GM18520 (cell line): ENCODE measurements at regions not wholly inside any gene's neighbourhood (a gene's known extent, or its start where the extent isn't known, plus 50 kb on each side); places are given as distances from the start of the nearest gene placed in this dataset.

ENCODE experiments used
- ATAC-seq: cut with Tn5 transposase; IDR thresholded peaks from one replicate; pipeline ENCODE4 v1.9.1; 2021; ENCODE audit not compliant: unreplicated experiment

DNA sequence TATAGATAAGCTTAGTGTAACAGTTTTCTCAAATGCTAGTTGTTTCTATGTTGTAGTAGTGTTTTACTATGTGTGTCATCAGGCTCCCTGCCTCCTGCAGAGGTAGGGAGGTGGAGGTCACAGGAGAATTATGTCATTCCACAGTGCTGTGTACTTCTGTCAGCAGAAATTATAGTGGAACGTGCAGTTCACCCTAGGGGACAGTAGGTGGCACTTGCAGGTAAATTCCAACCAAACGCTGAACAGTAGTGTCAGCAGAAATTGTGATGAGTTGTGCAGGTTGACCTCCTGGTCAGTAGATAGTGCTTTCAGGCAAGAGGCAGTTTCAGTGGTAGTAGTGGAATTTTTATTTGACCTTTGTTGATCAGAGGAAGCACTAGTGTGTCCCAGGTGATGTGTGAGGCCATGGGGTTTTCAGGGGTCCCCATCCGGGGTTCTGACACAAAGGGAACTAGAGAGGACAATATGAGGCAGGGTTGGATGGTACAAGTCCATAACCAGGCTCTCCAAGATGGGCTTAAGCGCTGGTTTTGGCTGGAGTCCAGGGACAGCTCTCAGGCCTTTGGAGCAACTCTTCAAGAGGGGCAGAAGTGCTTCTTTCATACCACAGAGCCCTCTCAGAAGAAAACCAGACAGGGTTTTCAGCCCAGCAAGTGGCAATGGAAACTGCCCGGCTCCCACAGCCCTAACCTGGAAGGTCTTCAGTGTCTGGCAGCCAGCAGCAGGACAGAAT, 402.9 kb downstream of the CYLC2 start:
- peak; percentile 99 for ATAC-seq

DNA sequence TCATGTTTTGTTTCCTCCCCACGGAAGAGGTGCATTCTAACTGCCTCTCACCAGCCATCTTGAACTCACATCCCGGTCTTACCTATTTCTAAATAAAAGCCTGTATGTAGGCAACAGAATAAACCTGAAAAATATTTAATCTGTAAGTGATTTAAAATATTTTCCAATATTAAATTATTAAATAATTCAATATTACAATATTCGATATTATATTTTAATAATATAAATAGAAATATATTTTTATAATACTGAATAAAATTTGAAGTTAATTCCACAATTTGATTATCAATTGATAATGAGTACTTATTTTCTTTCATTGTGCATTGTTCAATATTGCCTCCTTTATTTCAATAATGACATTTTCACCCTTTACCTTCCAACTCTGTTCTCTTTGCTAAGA, 404.4 kb downstream of the CYLC2 start:
- no peak for ATAC-seq

DNA sequence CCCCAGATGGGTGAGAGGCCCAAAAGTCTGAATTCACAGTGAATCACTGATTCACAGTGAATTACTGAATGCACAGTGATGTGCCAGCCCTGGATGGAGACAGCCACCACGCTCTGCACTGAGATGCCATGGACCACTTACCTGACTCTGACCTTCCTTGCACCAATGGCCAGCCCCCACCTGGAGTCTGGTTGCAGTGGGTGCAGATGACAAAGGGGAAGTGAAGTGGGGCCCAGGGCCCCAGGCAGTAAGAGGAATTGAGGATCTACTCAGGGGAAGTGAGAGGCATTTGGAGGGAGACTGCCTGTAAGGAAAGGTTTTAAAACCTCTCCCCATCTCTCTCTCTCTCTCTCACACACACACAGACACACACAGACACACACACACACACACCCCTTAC, 412.1 kb downstream of the CYLC2 start:
- ATAC-seq = no peak

DNA sequence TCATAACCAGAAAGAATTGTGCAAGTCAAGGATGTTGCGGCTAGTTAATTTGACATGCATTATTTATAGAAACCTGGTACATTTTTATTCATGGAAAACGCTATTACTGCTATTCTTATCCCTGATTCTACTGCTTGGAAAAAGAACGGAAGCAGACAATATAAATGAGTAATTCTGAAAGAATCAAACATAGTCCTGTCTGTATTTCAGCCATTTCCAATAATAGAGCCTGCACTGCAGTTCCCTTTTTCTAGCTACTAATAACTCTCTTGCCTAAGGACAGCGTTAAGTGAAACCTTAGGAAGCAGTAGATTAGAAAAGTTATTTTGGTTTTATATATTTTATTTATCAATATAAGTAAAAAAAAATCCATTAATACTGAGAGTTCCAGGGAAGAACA, 414.9 kb downstream of the CYLC2 start:
- no peak for ATAC-seq

DNA sequence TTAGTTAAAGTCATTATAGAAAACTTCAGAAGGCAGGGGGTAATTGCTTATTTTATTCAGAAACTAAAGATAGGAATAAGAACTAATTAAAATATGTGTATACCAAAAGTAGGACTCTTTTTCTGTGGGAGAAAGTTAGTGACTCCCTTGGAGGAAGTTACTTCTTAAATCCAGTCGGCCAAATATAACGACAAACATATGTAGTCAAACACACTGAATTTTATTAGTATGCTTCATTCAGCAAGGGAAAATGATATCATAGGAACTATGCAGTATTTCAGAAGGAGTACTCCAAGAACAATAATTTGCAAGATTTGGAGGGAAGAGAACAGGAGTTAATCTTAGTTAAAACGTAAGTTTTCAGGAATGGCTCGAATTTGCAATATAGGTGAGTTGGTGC, 432.6 kb downstream of the CYLC2 start:
- no peak for ATAC-seq

DNA sequence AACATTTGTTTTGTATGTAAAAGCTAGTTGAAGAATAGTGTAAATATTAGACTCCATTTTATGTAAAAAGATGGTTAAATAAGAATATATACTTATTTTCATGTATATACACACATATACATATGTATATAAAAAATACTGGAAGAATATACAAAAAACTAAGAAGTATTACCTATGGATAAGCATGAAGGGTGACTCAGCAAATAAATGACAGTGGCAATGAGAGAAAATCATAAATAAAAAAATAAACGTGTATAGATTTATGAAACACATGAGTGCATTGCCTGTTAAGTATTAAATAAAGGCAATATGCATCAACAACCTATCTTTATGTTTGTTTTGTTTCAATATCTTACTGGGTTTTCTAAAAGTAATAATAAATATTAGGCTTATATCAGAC, 435.3 kb downstream of the CYLC2 start:
- ATAC-seq = no peak

DNA sequence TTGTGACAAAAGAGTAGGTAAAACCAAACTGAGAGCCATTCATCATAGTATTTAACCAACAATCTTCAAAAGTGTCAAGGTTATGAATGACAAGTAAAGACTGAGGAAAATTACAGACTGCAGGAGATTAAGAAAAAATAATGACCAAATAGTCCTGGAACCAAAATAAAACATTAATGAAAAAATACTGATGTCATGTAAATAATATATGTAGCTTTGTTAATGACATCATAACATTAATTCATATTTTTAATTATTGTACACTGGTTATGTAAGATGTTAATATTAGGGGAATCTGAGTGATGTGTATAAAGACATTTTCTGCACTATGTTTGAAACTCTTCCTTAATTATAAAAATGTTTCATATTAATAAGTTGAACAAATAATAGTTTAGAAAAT, 436.7 kb downstream of the CYLC2 start:
- no peak for ATAC-seq

DNA sequence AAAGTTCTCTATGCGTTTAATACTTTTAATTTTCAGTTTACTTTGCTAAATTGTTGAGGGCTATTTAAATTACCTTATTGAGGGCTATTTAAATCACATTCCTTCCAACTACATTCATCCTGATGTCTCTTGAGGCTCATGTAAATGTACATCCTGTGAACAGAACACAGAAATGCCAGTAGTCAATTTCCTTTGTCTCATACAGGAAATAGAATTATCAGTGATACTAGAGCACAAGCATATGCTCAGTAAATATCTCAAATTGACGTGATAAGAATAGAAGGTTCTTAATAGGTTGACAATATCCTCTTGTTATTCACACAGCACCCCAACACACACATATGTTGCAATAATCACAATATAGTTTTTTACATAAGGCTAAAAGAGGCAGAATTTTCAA, 449.0 kb downstream of the CYLC2 start:
- ATAC-seq = no peak

DNA sequence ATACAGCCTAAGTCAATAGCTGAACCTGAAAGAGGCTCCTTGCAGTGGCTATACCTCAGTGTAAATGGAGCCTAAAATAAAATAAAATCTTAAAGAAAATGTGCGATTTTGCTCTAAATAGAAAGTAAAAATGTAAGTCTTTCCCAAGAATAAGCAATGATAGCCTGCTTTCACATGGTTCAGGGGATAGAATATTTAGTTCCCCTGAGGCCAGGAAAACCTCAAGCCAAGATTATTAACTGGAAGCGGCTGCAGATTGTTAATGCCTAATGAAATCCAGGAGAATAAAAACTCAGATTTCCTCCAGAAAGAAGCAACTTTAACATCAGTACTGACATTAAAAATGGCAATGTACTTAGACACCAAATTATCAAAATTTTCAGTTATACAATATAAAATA, 463.7 kb downstream of the CYLC2 start:
- ATAC-seq = no peak

DNA sequence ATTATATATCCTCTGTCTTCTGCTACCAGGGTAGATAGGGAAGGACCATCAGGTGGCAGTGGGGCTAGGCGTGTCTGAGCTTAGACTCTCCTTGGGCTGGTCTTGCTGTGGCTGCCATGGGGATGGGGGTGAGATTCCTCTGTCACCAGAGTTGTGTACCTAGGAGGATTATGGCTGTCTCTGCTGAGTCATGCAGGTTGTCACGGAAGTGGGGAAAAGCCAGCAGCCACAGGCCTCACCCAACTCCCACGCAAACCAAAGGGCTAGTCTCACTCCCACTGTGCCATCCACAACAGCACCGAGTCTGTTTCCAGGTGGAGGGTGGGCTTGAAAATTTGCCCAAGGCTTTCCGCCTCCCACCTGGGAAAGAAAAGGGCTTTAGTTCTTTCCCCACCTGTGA, 476.1 kb downstream of the CYLC2 start:
- ATAC-seq = no peak

DNA sequence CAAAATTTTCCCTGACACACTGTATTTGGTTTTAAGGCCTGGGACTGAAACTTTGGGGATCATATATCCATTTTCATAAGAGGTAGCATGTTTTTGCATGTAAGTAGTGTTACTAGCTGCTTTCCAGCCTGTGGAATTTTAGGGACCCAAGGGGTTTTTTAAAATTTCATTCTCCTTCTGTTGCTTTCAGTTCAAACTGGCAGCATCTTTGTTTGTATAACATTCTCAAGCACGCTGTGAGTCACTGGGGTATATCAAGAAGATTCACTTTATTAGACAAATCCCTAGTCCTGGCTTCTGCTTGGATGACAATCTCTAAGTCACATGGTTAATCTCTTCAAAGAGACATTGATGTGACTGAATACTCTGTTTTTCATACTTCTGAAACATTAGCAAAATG, 479.0 kb downstream of the CYLC2 start:
- ATAC-seq = no peak

DNA sequence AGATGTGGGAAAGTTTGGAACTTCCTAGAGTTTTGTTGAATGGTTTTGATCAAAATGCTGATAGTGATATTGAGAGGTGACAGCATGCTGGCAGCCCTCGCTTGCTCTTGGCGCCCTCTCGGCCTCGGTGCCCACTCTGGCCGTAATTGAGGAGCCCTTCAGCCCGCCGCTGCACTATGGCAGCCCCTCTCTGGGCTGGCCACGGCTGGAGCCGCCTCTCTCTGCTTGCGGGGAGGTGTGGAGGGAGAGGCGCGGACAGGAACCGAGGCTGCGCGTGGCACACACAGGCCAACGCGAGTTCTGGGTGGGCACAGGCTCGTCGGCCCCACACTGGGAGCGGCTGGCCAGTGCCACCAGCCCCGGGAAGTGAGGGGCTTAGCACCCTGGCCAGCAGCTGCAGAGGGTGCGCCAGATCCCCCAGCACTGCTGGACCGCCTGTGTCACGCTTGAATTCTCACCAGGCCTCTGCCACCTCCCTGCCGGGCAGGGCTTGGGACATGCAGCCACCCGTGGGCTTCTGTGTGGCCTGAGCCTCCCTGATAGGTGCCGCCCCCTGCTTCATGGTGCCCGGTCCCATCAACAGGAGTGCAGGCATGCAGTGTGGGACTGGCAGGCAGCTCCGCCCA, 488.5 kb downstream of the CYLC2 start:
- ATAC-seq = no peak

DNA sequence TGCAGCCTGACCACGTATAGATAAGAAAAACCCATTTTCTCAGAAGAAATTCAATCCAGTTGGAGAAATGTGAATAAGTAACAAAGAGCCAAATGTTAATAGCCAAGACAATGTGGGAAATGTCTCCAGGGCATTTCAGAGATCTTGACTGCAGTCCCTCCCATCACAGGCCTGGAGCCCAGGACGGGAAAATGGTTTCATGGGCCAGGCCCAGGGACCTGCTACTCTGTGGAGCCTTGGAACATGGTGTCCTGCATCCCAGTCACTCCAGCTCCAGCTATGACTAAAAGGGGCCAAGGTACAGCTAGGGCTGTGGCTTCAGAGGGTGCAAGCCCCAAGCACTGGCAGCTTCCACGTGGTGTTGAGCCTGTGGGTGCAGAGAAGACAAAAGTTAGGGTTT, 490.0 kb downstream of the CYLC2 start:
- ATAC-seq = no peak

DNA sequence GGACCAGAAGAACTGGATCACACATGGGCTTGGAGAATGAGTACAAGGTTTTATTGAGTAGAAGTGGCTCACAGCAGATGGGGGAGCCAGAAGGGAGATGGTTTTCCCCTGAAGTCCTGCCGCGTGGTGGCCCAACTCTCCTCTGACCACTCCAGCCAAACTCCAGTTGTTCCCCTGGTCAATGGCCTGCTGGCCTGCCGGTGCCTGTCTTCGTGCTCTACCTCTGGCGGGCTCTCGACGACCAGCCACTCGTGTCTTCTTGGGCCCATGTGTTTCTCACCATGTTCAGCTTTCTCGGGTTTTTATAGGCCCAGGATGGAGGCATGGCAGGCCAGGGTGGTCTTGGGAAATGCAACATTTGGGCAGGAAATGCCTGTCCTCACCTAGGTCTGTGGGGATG, 519.6 kb downstream of the CYLC2 start:
- no peak for ATAC-seq

DNA sequence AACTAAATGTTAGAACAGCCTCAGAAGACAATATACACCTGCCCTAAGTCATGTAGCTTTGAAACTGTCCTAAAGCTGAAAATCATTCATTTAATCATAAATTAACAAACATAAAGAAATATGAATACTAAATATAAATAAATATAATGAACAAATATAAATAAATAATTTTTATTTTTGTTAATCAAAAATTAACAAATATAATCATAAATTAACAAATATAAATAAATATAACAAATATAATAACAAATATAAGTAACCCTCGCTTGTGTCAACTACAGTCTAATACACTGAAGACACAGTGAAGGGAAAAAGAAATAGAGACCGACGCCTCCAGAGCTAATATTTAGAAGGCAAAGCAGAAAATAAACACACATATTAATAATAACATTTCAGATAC, 527.3 kb downstream of the CYLC2 start:
- no peak for ATAC-seq

DNA sequence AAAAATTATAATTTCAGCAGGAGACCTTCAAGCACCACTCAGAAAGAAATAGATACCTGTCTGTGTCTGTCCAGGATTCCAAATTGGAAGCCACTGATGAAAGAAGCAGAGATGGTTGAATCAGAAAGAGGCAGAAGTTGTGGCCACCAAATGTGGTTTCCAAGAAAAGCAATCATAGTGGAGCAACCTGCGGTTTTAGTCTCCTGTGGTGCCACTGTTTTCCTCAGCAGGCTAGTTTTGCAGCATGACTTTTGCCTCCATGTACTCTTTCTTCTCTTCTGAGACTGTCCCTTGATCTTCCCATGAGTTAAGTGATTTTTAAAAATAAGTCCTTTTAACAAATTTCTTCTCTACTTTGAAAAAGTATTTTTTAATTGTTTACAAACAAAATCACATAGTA, 535.8 kb downstream of the CYLC2 start:
- ATAC-seq = no peak

DNA sequence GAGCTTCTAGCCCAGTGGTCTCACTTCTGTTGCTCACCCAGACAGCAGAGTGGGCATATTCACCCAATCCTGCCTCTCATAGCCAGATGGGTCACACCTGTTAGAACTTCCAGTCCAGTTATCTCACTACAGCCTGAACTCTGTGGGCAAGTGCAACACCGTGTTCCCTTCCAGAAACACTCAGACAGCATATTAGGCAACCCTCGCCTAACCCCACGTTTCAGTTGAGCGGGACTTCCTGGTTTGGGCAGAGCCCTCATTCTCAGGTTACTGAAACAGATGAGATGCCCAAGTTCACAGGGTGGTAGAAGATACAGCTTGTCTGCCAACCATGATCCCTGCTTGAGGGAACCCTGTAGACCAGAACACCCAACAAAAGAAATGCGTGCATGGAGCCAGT, 538.2 kb downstream of the CYLC2 start:
- no peak for ATAC-seq

DNA sequence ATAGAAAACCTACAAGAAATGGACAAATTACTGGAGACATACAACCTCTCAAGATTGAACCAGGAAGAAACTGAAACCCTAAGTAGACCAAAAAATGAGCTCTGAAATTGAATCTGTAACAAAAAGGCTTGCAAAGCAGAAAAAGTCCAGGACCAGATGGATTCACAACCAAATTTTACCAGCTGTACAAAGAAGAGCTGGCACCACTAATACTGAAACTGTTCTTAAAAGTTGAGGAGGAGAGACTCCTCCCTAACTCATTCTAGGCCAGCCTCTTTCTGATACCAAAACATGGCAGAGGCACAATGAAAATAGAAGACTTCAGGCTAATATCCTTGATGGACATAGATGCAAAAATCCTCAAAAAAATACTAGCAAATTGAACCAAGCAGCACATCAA, 542.3 kb downstream of the CYLC2 start:
- ATAC-seq = no peak

DNA sequence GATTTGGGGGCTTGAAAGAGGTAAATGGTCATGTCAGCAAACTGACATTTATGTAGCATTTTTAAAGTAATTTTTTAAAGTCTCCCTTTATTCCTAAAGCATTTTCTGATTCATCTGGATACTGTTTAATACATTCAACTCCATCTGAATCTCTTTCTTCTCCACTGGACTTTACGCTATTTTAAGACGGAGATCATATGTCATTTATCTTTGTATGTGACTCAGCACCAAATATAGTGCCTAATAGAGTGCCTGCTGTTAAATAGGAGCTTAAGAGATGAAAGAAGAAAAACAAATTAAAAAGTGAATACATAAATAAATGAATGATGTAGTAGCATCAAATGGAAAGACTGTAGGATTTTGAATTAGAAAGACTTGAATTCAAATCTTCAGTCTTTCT, 548.8 kb upstream of the SMC2 start:
- ATAC-seq = no peak

DNA sequence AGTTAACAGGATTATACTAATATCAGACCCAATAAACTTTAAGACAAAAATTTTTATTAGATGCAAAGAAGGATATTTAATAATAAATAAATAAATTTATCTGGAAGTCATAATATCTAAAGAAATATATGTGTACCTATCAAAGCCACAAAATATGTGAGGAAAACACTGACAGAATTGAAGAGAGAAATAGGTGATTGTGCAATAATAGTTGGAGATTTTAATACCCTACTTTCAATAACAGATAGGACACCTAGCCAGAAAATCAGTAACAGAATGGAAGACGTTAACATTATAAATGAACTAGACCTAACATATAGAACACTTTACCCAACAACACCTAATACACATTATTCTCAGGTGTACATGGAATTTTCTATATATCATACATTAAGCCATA, 541.4 kb upstream of the SMC2 start:
- ATAC-seq = no peak

DNA sequence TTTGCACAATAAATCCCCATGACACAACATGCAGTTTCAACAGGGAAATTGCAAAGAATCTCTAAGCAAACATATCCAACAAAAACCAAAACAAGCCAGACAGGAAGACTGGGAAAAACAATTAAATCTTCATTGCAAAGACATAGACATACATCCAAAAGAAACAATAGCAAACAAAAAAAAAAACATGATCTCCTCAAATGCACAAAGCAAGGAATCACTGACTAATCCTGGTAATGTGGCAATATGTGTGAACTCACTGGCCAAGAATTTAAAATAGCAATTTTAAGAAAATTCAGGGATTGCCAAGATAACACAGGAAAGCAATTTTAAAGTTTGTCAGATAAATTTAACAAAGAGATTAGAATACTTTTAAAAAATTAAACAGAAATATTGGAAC, 520.1 kb upstream of the SMC2 start:
- no peak for ATAC-seq

DNA sequence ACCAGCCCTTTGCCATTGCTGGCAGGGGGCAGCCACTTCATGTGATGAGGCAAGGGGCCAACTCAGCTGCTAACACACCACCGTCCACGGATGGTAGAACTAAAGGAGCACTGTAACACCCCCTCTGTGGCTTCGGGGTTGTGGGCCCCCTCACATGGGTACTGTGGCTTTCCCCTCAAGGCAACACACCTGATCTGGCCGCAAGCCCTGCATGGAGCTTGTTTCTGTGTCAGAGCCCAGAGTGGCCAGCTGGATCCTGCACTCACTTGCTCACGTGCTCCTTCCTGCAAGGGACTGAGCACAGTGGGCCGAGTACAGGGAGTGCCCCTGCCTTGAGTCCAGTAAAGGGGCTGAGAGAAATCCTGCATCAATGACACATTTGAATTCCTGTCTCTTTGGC, 507.4 kb upstream of the SMC2 start:
- no peak for ATAC-seq

DNA sequence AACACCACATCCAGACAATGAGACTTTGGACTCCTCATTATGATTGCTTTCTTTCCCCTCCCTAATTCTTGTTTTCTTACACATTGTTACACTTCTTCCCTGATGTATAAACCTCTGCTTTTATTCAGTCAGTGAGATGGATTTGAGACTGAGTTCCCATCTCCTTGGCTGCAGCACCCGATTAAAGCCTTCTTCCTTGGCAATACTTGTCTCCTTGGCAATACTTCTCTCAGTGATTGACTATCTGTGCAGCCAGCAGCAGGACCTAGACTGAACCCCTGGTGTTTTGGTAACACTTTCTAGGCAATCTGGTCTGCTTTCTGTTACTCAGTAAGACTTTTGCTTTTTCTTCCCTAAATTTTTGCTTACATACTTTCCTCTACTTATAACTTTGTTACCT, 492.8 kb upstream of the SMC2 start:
- ATAC-seq = no peak
